ENCODE measurements at regions not wholly inside any gene's neighbourhood (a gene's known extent, or its start where the extent isn't known, plus 50 kb on each side); places are given as distances from the start of the nearest gene placed in this dataset.

DNA sequence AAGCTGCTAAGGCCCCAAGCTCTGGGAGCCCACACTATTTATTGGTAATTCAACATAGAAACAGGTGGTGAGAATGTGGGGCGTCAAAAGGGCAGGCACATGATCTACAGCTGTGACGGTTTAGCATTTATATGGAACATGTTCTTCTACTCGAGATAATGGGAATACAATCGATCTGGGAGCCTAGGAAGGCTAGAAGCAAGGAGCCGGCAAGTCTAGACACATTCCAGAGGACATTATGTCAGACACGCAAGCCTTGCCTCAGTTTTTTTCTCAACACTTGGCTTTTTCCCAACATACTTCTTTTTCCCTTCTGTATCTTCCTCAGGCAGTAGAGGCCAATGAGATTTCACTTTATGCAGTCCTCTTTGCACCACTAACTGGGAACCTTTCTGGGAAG lies 315.7 kb upstream of the SLITRK5 start:
- no peak for DNase-seq (ENCODE audit: low spot score)

GRCh38 chr13:87356314-87356713 lies 314.9 kb upstream of the SLITRK5 start:
- no peak for DNase-seq (ENCODE audit: low spot score)

GRCh38 chr13:87358319-87358718 lies 312.9 kb upstream of the SLITRK5 start:
- no peak for DNase-seq (ENCODE audit: low spot score)

GRCh38 chr13:87361216-87361615 lies 310.0 kb upstream of the SLITRK5 start:
- DNase-seq (ENCODE audit: low spot score) = no peak

DNA sequence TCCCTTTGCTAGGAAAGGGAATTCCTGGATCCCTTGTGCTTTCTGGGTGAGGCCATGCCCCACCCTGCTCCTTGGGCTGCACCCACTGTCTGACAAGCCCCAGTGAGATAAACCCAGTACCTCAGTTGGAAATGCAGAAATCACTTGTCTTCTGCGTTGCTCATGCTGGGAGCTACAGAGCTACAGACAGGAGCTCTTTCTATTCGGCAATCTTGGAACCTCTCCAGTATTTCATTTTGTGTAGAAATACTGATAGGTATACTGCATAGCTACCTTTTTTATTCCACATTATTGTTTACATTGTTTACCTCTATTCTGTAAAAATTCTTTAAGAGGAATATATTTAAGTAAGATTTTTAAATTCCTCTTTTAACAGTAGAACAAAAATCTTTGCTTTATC lies 302.5 kb upstream of the SLITRK5 start:
- DNase-seq (ENCODE audit: low spot score) = no peak

- no peak for DNase-seq (ENCODE audit: low spot score)
Observed at GRCh38 chr13:87376081-87376480, 295.1 kb upstream of the SLITRK5 start.

GRCh38 chr13:87384099-87384498 lies 287.1 kb upstream of the SLITRK5 start:
- DNase-seq (ENCODE audit: low spot score) = no peak

DNA sequence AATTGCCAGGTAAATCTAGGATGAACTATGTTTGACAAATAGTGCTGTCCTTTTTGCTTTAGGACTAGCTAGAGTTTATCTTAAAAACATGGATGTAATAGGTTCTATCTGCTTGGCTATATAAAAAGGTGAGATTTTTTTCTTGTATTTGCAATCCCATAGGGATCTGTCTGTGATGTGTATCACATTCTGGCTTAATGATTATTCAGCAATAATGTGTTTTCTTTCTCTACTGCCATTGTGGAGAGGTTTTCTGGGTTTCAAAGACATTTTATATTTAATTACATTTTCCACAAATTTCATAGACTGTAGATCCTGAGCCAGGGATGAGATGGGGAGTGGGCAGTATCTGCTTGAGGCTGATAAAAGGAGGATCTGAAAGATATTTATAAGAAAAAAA lies 277.8 kb upstream of the SLITRK5 start:
- DNase-seq (ENCODE audit: low spot score) = no peak

- DNase-seq (ENCODE audit: low spot score) = no peak
Observed at GRCh38 chr13:87398047-87398446, 273.1 kb upstream of the SLITRK5 start.

DNA sequence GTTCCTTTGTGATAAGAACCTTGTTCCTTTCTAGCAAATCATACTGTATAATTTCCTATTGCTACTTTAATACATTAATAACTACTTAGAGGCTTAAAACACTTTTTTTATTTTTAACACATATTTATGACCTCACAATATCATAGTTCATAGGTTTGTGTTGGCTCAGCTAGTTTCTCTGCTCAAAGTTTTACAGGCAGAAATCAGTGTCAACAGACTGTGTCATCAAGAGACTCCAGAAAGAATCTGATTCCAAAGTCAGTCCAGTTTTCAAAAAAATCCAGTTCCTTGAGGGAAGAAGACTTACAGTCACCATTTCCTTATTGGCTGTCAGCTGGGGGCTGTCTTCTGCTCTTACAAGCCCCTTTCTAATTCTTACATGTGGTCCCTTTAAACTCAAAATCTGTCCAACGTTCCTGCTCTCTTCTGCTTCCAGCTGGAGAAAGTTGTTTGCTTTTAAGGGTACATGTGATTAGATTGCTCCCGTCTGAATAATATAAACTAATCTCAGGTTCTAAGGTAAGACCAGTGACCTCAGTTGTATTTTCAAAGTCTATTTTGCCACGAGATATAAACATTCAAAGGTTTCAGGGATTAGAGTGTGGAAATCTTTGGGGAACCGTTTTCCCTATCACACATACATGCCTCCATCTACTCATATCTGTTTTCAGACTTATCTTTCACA lies 267.3 kb upstream of the SLITRK5 start:
- DNase-seq (ENCODE audit: low spot score) = no peak

- DNase-seq (ENCODE audit: low spot score) = no peak
Observed at GRCh38 chr13:87426742-87427141, 244.4 kb upstream of the SLITRK5 start.

GRCh38 chr13:87444135-87444534 lies 227.0 kb upstream of the SLITRK5 start:
- no peak for DNase-seq (ENCODE audit: low spot score)

DNA sequence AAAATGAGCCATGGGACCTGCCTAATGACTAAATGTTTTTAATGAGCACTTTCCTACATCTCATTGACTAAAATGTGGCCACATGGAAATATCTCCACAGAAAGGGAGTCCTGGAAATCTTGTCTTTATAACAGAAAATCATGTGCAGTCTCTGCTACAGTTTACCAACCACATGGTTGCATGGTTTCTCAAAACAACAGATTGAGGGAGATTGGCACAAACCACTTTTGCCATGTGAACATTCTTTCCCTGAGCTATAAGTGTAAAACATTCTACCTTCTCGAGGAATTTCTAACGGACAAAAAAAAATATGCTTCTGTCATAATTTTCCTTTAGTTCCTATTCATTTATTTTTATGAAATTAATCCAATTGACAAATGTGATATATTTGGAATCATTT lies 218.9 kb upstream of the SLITRK5 start:
- no peak for DNase-seq (ENCODE audit: low spot score)

DNA sequence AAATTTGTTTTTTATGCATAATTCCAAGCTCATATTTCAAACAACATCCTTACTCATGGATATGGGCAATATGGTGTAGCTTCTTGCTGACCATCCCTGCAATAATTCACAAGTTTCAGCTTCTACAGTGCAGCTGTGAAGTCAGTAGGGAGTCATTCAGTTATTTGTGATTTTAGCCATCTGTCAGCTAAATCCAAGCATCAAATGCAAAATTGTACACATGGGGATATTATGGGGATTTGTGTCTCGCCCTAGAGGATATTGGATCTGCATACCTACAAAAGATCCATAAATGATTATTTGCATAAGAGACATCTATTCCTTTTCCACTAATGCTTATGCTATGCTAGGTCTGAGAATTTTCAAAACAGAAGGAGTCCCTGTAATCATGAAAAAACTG lies 217.9 kb upstream of the SLITRK5 start:
- DNase-seq (ENCODE audit: low spot score) = no peak

DNA sequence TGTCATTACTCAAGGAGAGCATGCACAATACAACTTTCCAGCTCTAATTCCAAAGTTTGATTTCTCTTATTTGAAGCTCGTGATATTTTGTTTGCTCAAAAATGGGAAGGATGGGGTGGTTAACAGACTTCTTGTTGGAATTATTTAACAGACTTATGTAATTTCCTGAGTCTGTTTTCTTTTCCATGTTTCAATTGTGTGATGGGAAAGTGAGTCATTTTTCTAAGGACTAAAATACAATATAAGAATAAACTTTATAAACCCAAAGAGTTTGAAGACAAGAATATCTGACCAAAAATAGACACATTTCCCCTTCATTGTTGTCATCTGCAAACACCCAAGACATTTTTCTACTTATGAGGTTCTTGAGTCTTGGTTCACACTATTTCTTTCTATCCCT lies 211.8 kb upstream of the SLITRK5 start:
- no peak for DNase-seq (ENCODE audit: low spot score)

DNA sequence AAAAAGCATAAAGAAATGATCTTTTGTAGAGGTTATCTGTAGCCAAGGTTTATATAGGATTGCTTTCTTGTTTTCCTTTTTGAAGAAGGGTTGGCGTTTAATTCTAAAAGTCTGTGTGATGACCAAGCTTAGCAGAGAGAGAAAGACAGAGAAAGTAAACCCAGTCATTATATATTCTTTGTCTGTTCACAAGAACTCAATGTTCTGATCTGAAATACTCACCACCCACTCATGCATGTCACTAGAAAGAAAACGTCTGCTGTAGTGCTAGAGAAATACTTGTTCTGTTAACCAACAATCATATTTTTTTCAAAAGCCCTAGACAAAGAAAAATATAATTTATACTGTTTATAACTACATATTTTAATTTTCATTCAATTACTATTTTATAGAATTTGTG lies 173.7 kb upstream of the SLITRK5 start:
- no peak for DNase-seq (ENCODE audit: low spot score)

GRCh38 chr13:87498681-87499080 lies 172.5 kb upstream of the SLITRK5 start:
- DNase-seq (ENCODE audit: low spot score) = no peak

DNA sequence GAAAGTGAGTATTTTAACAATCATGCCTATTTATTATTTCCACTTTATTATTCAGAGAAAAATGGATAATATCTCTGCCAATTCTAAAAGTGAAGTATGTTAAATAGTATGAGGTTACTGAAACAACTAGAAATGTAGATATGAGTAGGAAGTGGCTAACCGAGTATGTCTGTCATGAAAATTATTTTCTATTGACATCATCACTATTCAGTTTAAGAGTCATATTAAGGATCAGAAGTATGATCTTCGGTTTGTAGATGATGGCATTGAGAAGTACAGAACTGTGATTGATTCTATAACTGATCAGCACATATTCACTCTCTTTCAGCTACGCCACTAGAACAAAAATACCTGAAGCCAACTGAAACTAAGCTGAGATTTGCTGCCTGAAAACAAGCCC lies 146.4 kb upstream of the SLITRK5 start:
- no peak for DNase-seq (ENCODE audit: low spot score)

- no peak for DNase-seq (ENCODE audit: low spot score)
Observed at GRCh38 chr13:87533776-87534175, 137.4 kb upstream of the SLITRK5 start.

- no peak for DNase-seq (ENCODE audit: low spot score)
Observed at GRCh38 chr13:87535911-87536310, 135.3 kb upstream of the SLITRK5 start.

GRCh38 chr13:87536499-87536898 lies 134.7 kb upstream of the SLITRK5 start:
- DNase-seq (ENCODE audit: low spot score) = no peak

GRCh38 chr13:87536899-87537298 lies 134.3 kb upstream of the SLITRK5 start:
- no peak for DNase-seq (ENCODE audit: low spot score)

DNA sequence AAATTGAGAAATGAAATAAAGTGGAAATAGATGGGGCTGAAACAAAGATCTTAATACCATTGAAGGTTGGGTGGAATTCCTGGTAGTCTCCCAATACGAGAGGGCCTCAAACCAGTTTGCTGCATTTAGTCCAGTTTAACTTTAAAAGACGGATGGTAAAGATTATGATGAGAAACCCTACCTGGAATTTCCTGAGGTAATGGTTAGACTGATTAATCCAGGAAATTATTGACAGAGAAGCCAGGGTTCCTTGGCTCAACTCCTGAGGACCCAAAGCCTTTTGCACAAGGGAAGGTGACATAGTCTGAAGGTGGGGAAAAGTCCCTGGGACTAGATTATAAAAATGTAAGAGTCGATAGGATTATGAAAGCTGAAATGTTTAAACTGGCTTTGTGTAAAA lies 133.2 kb upstream of the SLITRK5 start:
- DNase-seq (ENCODE audit: low spot score) = no peak

- DNase-seq (ENCODE audit: low spot score) = no peak
Observed at GRCh38 chr13:87538366-87539052, 132.7 kb upstream of the SLITRK5 start.
